ENCODE measurements at regions not wholly inside any gene's neighbourhood (a gene's known extent, or its start where the extent isn't known, plus 50 kb on each side); places are given as distances from the start of the nearest gene placed in this dataset.

- no peaks in the 10 kb centered on the region for H3K27me3 ChIP-seq (ENCODE audit: control insufficient read depth in 2 of 2, insufficient read depth in 2 of 2, low read length in 2 of 2)
- H3K36me3 ChIP-seq (ENCODE audit: control insufficient read depth in 2 of 2, extremely low read depth in 1 of 2, insufficient read depth in 2 of 2, low read length in 2 of 2), result no peaks in the 10 kb centered on the region
- ChIA-PET POLR2A (no interaction called here), CTCF (no interaction called here)
- H3K4me1 ChIP-seq (ENCODE audit: control insufficient read depth, extremely low read depth, insufficient read depth, low read length), result no peaks in the 10 kb centered on the region
- no peaks in the 10 kb centered on the region for H3K79me2 ChIP-seq (ENCODE audit: control insufficient read depth, insufficient read depth, low read length)
- dilution Hi-C loops (cut with MboI; ENCODE audit: extremely low pct_ligation_motif_present, low sequenced_read_pairs) (no loop called here), intact Hi-C loops (cut with micrococcal nuclease) (no loop called here)
- no peak overlapping the region for H3K27ac ChIP-seq (ENCODE audit: insufficient read depth, low read depth, low read length)
- no peaks in the 10 kb centered on the region for H3K9me1 ChIP-seq (replicated peaks; ENCODE audit: control insufficient read depth, extremely low read depth, insufficient read depth, low read length)
- H3K4me2 ChIP-seq (ENCODE audit: insufficient read depth, low read length), result no peak overlapping the region
- H4K20me1 ChIP-seq (replicated peaks; ENCODE audit: control insufficient read depth, extremely low read depth, insufficient read depth, low read length), result no peaks in the 10 kb centered on the region
- DNase-seq (ENCODE audit: low read depth, low spot score), result no peak
- no peaks in the 10 kb centered on the region for H3K9me3 ChIP-seq (replicated peaks; ENCODE audit: control insufficient read depth, insufficient read depth, low read length)
- TF ChIP-seq EZH2 (IDR thresholded peaks at IDR 0.05; ENCODE audit: borderline replicate concordance, low read depth, low read length, severe bottlenecking) (no peak), FOS (IDR thresholded peaks at IDR 0.05; ENCODE audit: borderline replicate concordance, insufficient read depth, low read length) (no peak), POLR2A (IDR thresholded peaks at IDR 0.05; ENCODE audit: low read depth, low read length) (no peak), JUN (IDR thresholded peaks at IDR 0.05; ENCODE audit: borderline replicate concordance, insufficient read depth, insufficient read length, low read depth) (no peak)
- TF ChIP-seq, protein P1, sequence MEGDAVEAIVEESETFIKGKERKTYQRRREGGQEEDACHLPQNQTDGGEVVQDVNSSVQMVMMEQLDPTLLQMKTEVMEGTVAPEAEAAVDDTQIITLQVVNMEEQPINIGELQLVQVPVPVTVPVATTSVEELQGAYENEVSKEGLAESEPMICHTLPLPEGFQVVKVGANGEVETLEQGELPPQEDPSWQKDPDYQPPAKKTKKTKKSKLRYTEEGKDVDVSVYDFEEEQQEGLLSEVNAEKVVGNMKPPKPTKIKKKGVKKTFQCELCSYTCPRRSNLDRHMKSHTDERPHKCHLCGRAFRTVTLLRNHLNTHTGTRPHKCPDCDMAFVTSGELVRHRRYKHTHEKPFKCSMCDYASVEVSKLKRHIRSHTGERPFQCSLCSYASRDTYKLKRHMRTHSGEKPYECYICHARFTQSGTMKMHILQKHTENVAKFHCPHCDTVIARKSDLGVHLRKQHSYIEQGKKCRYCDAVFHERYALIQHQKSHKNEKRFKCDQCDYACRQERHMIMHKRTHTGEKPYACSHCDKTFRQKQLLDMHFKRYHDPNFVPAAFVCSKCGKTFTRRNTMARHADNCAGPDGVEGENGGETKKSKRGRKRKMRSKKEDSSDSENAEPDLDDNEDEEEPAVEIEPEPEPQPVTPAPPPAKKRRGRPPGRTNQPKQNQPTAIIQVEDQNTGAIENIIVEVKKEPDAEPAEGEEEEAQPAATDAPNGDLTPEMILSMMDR (IDR thresholded peaks at IDR 0.05; ENCODE audit: extremely low read depth in 1 of 2, insufficient read depth in 1 of 2, low read depth in 1 of 2, low read length in 2 of 2), result no peak
- no peak for FAIRE-seq
- H3K9ac ChIP-seq (replicated peaks; ENCODE audit: extremely low read depth, insufficient read depth, low read length), result no peak overlapping the region
- BruUV-seq (replicated peaks), result no TSS peak
- H3K4me3 ChIP-seq (replicated peaks in 1 of 3; ENCODE audit: insufficient read depth in 1 of 3, low read depth in 1 of 3, low read length in 3 of 3), result no peak overlapping the region
- no peak overlapping the region for H2AFZ ChIP-seq (ENCODE audit: low read depth, low read length)
Observed at GRCh38 chr7:155974186-155974897, 162.1 kb upstream of the SHH start.

DNA sequence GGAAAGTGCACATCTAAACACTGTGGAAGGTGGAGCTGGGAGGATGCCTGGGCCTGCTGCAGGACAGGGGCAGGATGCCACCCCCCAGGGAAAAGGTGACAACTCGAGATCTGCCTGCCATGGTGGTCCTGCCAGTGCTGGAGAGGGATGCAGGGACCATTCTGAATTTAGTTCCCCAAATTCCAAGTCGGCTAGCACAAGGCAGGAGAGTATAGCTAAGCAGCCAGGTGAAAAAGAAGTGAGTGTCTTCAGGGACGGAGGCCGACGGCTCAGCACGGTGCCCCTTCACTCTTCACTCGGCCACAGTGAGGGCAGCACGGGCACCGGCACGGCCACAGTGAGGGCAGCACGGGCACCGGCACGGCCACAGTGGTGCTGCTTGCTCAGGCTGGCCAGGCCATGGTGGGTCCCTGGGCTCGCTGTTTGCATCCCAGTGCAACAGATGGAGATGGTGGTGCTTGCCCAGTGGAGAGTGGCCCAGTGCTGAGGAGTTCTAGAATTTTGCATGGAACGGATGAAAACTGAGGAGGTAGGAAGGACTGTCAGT, 161.3 kb upstream of the SHH start:
- Histone ChIP-seq H3K36me3 (ENCODE audit: control insufficient read depth in 2 of 2, extremely low read depth in 1 of 2, insufficient read depth in 2 of 2, low read length in 2 of 2) (no peaks in the 10 kb centered on the region), H3K4me2 (ENCODE audit: insufficient read depth, low read length) (no peak overlapping the region), H3K79me2 (ENCODE audit: control insufficient read depth, insufficient read depth, low read length) (no peaks in the 10 kb centered on the region), H3K27ac (ENCODE audit: insufficient read depth, low read depth, low read length) (no peak overlapping the region), H3K27me3 (ENCODE audit: control insufficient read depth in 2 of 2, insufficient read depth in 2 of 2, low read length in 2 of 2) (no peaks in the 10 kb centered on the region), H2AFZ (ENCODE audit: low read depth, low read length) (no peak overlapping the region), H3K4me1 (ENCODE audit: control insufficient read depth, extremely low read depth, insufficient read depth, low read length) (no peaks in the 10 kb centered on the region), H3K4me3 (replicated peaks in 1 of 3; ENCODE audit: insufficient read depth in 1 of 3, low read depth in 1 of 3, low read length in 3 of 3) (no peak overlapping the region), H4K20me1 (replicated peaks; ENCODE audit: control insufficient read depth, extremely low read depth, insufficient read depth, low read length) (no peaks in the 10 kb centered on the region), H3K9ac (replicated peaks; ENCODE audit: extremely low read depth, insufficient read depth, low read length) (no peak overlapping the region), H3K9me3 (replicated peaks; ENCODE audit: control insufficient read depth, insufficient read depth, low read length) (no peaks in the 10 kb centered on the region), H3K9me1 (replicated peaks; ENCODE audit: control insufficient read depth, extremely low read depth, insufficient read depth, low read length) (no peaks in the 10 kb centered on the region)
- CTCF ChIA-PET, result no interaction called here
- POLR2A ChIA-PET, result no interaction called here
- FAIRE-seq (no peak), DNase-seq (ENCODE audit: low read depth, low spot score) (no peak)
- TF ChIP-seq MYC (IDR thresholded peaks at IDR 0.05; ENCODE audit: low read depth, low read length) (no peak), GATA2 (IDR thresholded peaks at IDR 0.05; ENCODE audit: insufficient read depth, insufficient read length, low read depth, low read length) (no peak), FOS (IDR thresholded peaks at IDR 0.05; ENCODE audit: borderline replicate concordance, insufficient read depth, low read length) (no peak), POLR2AphosphoS5 (IDR thresholded peaks at IDR 0.05; ENCODE audit: insufficient read depth, low read depth, low read length) (no peak), EZH2 (IDR thresholded peaks at IDR 0.05; ENCODE audit: borderline replicate concordance, low read depth, low read length, severe bottlenecking) (no peak), MAX (IDR thresholded peaks at IDR 0.05; ENCODE audit: insufficient read depth, insufficient read length) (no peak), POLR2A (IDR thresholded peaks at IDR 0.05; ENCODE audit: low read depth, low read length) (no peak), JUN (IDR thresholded peaks at IDR 0.05; ENCODE audit: borderline replicate concordance, insufficient read depth, insufficient read length, low read depth) (no peak)
- TF ChIP-seq, protein P1 (IDR thresholded peaks at IDR 0.05; ENCODE audit: extremely low read depth in 1 of 2, insufficient read depth in 1 of 2, low read depth in 1 of 2, low read length in 2 of 2), result no peak
- intact Hi-C loops (cut with micrococcal nuclease), result no loop called here
- no TSS peak for BruUV-seq (replicated peaks)
- dilution Hi-C loops (cut with MboI; ENCODE audit: extremely low pct_ligation_motif_present, low sequenced_read_pairs), result no loop called here
